GM21360 (cell line): ENCODE measurements at regions not wholly inside any gene's neighbourhood (a gene's known extent, or its start where the extent isn't known, plus 50 kb on each side); places are given as distances from the start of the nearest gene placed in this dataset.
"Not testable (repeated sequence)": the region's sequence is repeated elsewhere in the genome, so short reads cannot be mapped to it uniquely, and the experiment has no call there.

Experiments used
- ATAC-seq: cut with Tn5 transposase; IDR thresholded peaks from one replicate; pipeline ENCODE4 v1.9.1; 2021; ENCODE audit warnings: mild to moderate bottlenecking, moderate library complexity; ENCODE audit not compliant: unreplicated experiment

- no peak for ATAC-seq
Observed at GRCh38 chr12:97784904-97785303, 322.3 kb downstream of the RMST start.

DNA sequence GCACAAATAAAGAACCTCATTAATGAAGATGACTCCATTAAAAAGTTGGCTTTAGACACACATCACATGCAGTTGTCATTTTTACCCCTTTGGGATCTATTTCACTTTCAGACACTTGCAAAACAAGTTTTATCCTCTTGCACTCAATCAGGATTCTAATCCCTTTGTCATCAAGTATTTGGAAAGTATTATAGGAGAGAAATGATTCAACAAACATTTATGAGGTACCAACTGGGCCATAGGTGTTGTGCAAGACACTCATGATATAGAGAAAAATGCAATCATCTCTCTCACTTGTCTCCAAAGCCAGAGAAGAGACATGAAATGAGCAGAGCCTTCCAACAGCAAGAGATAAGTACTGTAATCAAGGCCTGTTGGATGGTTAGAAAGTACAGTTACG lies 327.7 kb downstream of the RMST start:
- ATAC-seq, result no peak

DNA sequence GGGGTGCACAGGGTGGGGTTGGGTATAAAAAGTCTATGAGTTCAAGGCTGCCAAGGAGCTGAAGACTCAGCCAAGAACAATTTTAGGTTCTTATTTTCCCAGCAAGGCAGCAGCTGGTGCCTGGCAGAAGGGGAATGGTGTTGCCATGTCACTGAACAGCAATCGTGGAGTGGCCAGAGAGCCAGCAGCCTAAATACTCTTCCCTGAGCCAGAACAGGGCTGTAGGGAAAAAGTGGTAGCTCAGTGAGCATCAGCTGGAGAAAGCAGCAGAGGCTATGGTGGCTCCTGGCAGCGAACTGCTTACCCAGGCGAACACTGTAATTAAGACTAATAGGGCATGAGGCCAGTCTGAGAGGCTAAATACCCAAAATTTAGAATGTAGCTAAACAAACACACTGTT lies 334.9 kb downstream of the RMST start:
- no peak for ATAC-seq

DNA sequence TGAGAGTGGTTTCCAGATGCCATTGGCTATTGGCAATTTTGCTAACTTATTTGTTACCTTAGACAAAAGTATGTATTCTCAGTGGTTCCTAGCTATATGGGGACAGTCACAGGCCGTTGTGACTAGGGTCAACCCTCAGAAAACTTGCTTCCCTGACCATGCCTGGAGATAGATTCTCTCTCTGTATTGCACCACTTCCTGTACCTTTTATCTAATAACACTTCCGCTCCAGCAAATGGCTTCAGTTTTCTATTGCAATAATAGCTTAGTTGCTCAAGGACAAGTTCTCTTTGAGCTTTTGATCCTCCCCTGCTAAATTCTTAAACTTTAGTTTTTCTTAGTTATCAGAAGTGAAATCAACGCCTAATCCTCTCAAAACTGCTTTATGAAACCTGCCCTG lies 338.0 kb downstream of the RMST start:
- ATAC-seq, result no peak

DNA sequence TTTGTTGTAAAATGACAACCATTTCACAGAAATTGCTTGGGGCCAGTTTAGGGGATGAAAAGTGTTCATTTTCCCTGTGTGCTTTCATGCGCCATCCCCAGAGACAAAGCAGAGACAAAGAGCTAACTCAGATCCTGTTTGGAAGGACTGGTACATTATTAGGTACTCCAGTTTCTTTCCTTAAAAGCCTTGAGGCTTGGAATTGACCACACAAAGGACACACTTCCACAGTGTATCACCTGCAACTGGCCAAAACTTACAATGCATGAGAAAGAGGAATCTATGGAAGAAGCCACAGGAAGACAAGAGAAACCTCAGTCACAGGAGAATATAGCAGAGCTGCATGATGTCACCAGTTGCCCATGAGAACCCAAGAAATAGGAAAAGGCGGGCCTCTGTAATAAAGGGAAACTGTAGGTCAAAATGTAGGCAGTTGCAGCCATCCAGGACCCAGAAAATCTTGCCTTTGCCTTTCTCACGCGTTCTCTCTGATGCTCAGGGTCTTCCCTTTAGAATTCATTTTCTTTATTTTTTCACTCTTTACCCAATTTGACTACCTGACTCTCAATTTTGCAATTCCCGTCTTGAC lies 339.0 kb downstream of the RMST start:
- no peak for ATAC-seq

DNA sequence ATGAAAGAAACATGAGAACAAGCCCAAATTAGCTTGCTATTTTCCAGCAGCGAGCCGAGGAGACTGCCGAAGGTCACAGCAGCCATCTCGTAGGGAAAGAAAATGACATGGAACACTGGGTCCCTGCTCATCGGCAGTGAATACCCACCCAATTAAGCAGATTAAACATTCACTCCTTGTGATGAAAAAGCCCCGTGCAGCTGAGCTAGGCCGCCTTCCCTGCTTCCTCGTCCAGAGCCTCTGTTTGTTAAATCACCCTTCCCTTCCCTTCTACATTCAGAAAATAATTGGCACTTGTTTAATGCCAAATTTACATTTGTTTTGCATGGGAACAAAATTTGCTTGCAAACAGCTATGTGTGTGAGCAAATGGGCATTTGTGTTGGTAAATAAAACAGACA lies 342.5 kb downstream of the RMST start:
- no peak for ATAC-seq

DNA sequence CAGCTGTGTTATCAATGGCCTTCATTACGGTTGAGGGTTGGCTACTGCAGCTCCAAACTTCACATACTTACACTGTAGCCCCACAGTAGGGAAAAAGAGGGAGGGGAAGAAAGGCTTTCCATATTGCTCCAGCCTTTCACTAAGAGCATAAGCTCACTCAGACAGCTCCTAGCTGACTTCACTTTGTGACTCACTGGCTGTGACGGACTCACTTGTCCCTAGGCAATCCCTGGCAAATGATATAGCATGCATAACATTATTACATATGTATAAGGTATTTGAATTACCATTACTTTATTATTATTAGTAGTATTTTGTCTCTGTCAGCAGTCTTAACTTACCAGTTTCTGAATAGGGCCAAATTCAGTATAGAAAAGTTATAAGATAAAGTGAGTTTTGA lies 350.7 kb downstream of the RMST start:
- no peak for ATAC-seq

- no peak for ATAC-seq
Observed at GRCh38 chr12:97821806-97822205, 359.2 kb downstream of the RMST start.

DNA sequence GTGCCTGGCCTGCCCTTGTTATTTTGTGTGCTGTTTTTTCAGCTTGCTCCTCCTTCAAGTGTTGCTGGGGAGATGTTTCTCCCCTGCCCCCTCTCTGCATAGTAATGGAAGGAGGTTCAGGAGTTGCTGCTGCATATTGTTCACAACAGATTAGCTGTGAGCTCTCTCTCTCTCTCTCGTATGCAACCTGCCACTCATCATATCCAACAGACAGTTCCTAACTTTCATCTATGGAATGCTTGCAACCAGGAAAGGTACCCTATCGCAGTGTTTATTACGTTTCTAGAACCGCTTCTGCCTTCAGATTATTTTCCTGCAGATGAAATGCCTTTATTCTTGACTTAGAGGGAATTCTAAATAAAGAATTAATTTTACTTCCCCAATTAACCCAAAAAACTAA lies 372.9 kb downstream of the RMST start:
- ATAC-seq, result no peak

GRCh38 chr12:97837401-97837800 lies 374.8 kb downstream of the RMST start:
- ATAC-seq, result no peak

GRCh38 chr12:97848051-97848450 lies 385.4 kb downstream of the RMST start:
- ATAC-seq, result no peak

DNA sequence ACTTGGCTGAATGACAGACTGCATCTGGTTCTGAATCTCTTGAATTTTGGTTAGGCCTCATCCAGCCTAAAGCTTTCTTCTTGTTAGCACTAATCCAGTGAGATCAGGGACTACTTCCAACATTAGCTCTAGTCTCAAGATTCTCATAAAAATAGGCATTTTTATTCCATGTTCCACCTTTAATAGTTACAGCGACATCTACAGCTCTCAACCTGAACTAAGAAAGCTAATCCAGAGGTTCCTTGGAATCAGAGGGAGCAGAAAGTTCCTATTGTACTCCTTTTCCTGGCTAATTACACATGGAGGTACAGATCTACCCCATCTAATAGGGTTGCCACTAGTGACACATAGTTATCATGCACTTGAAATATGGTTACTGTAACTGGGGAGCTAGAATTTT lies 391.9 kb downstream of the RMST start:
- ATAC-seq, result no peak

GRCh38 chr12:97862072-97862471 lies 399.5 kb downstream of the RMST start:
- ATAC-seq, result no peak

- no peak for ATAC-seq
Observed at GRCh38 chr12:97875064-97875463, 412.5 kb downstream of the RMST start.

GRCh38 chr12:97876780-97877179 lies 414.2 kb downstream of the RMST start:
- ATAC-seq, result no peak

DNA sequence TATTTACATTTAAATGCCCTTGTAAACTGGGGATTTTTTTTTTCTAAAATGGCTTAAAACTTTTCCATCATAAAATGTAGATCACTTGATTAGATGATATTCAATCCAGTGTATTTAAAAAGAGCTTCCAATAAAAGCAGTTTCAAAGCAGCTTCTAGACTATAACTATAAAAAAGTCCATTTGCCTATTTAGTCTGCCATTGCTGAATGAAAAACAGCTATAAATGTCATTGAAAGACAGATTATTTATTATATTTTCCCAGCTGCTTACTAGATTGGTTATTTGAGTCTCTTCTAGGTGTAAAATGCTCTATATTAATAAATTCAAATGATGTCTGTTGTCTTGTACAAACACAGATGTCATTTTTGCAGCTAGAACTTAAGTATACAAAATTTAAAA lies 414.8 kb downstream of the RMST start:
- ATAC-seq, result no peak

DNA sequence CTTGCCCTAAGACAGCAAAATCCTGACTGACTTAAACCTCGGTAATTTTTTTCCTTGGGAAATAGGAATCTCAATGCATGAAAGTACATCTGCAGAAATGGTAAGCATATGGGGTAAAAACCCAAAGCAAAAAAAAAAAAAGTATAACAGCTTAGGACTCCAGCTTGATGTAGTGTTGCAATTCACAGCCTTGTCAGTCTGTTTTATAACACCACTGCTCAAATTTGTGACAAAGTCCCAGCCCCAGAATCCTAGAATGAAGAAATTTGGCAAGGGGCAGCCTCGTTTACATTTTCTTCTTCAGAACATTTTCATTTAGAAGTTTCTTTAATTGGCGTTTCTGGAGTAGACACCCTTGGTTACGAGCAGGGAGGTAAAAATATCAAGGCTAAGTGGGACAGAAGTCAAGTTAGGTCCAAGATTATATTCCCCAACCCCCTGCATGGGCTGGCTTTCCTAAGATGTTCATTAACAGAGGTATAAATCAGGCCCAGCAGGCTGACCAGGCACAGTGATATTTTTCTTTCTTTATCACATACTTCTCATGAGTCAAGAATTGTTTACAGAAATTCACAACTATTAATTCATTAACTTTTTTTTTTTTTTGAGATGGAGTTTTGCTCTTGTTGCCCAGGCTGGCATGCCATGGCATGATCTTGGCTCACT lies 424.0 kb downstream of the RMST start:
- no peak for ATAC-seq

DNA sequence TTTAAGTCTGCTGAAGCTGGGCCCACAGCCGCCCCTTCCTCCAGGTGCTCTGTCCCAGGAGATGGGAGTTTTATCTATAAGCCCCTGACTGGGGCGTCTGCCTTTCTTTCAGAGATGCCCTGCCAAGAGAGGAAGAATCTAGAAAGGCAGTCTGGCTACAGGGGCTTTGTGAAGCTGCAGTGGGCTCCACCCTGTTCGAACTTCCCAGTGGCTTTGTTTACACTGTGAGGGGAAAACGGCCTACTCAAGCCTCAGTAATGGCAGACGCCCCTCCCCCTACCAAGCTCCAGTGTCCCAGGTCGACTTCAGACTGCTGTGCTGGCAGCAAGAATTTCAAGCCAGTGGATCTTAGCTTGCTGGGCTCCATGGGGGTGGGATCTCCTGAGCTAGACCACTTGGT lies 435.3 kb downstream of the RMST start:
- not testable (repeated sequence) for ATAC-seq

DNA sequence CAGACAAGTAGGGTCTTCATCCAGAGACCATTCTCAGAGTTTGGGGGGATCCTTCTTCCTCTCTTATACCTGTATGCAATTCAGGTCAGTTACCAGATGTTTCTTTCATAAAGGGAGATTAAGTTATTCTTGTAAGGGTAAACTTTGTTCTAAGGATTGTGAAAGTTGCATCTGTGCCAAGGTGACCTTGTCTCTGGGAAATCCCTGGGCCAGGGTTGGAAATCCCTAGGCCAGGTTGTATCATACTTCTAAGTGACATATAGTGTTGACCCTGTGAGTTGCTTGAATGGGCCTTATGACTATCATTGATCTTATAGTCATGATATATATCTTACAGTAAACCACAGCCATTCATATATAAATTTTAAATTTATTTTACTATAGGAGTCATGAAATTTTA lies 436.9 kb downstream of the RMST start:
- no peak for ATAC-seq

DNA sequence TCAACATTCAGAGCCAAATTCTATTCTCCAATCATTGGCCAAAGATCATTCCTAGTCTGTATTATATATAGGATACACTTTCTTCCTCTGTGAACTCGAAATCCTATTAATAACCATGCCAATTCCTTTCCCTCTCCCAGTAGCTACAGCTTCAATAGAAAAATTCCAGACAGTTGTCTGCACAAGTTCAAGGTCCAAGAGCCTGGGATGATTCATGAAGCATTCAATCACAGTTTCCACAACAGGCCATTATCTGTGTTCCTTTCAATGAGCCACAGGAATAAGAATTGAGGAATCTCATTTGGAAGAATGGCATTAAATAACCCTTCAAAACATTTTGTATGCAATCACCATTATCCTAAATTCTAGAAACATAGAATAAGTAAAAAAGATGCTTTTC lies 437.4 kb downstream of the RMST start:
- ATAC-seq, result no peak

DNA sequence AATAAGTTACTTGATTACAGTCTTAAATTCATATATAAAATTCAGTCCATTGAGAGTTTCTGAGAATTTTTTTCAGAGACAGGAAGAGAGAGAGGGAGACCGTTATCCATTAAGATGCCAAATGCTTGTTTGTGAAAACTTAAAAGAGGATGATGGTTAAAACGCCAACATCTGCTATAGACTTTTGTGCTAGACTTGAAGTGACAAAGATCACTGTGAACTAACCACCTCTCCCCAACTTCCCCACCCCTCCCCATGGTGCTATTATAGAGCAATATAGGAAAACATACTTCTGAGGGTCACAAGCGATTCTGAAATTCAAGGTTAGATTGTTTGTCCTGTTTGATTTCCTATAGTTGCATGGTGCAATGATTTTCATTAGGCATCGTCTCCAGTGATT lies 440.8 kb downstream of the RMST start:
- no peak for ATAC-seq

DNA sequence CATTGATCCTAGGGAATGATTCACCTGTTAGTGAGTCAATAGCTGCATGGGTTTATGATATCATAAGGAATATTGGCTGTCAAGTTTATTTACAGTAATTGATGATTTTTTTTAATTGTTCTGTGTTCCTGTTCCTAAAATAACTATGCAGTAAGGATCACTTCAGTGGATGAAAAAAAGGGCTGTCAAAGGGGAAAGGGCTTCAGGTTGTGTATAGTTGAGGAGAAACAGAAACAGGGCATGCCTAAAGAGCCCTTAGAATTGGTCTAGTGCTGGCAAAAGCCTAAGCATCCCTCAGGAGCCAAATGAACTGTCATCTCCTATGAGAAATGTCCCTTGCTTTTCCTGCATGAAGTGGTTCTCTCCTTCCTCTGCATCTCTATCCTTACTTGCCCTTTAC lies 444.9 kb downstream of the RMST start:
- ATAC-seq, result no peak

DNA sequence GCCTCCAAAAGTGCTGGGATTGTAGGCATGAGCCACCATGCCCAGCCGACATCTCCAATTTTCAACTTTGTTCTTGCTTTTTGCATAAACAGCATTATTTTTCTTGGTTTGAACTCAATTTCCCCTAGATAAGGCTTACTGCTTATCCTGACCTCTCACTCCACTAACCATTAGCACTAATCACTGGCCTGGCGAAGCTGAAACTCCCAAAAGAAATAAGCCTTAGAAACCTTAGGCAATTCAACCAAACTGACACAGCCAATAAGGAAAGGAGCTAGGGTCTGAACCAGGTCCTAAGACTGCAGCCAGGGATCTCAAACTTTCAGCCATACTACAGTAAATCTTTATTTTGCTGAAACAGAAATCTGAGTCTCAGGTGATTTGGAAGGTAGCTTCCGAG lies 448.0 kb downstream of the RMST start:
- no peak for ATAC-seq
